Pancreas (tissue), 10 donors: ENCODE measurements at regions not wholly inside any gene's neighbourhood (a gene's known extent, or its start where the extent isn't known, plus 50 kb on each side); places are given as distances from the start of the nearest gene placed in this dataset.

Experiments used
- ATAC-seq, 4 donors: fragments of 200-7000 bp; cut with Tn5 transposase; one replicate each; pipeline versions ENCODE4 v1.8.0 to v1.9.1; 2020; ENCODE audit warnings: mild to moderate bottlenecking in 4 of 4, moderate library complexity in 4 of 4
- DNase-seq, 6 donors: peaks; one replicate each; pipeline ENCODE4 v3.0.0-alpha.2; 2020
- FAIRE-seq: peaks from 2 replicates; lab custom pipeline; 2012; peaks lifted over from hg19 to GRCh38; lab: Jason Lieb, UNC
- H3K27ac ChIP-seq, 4 donors: fragments of 200-600 bp; sonication (generic); 1 replicate in 3 of 4; 2 replicates in 1 of 4; pipeline versions ENCODE4 v1.5.0 to v1.8.0; 2020
- H3K27me3 ChIP-seq, 4 donors: fragments of 200-600 bp; one replicate each; pipeline ENCODE4 v1.8.0; 2021
- H3K36me3 ChIP-seq, 3 donors: fragments of 200-600 bp; sonication (generic) in 1 of 3; one replicate each; pipeline versions ENCODE4 v1.5.0 to v1.8.0; 2020 to 2021
- H3K4me1 ChIP-seq, 3 donors: fragments of 200-600 bp; one replicate each; pipeline ENCODE4 v1.8.0; 2021
- H3K4me3 ChIP-seq, 4 donors: fragments of 200-600 bp; sonication (generic) in 2 of 4; one replicate each; pipeline versions ENCODE4 v1.5.0 to v1.8.0; 2020 to 2021
- H3K9me3 ChIP-seq, 4 donors: fragments of 200-600 bp; one replicate each; pipeline ENCODE4 v1.8.0; 2021
- CTCF ChIP-seq, 4 donors: fragments of 200-600 bp; sonication (generic) in 3 of 4; IDR thresholded peaks; one replicate each; pipeline versions ENCODE4 v1.5.0 to v1.8.0; 2021; ENCODE audit warnings: antibody characterized with exemption in 4 of 4
- whole genome bisulfite sequencing, 2 donors: extraction: QIAGEN DNeasy Blood & Tissue Kit; methylation state at CpG; one replicate each; pipeline ENCODE4 v1.1.7; 2013; 5-methylcytosine and 5-hydroxymethylcytosine counted together
- intact Hi-C, 3 donors: fragments of 100-400 bp; cut with DNase I; formaldehyde crosslinking; loops; one replicate each; pipeline versions ENCODE4 v1.11.1 to v1.14.2; 2022
- donor health status: healthy with polysubstance abuse.
- donor health status: DM: no; HTN: no; CAD: no; lungs with moderate emphysema.
- donor health status: DM: no; HTN: no; CAD: no.
- donor health status: control.
- donor health status: control.
- donor health status: Bipolar disorder and iron deficiency.
- donor health status: DM: yes; HTN: yes; CAD: no.
- donor health status: DM: no; HTN: no; CAD: no.
- donor health status: DM: no; HTN: no; CAD: no.
- donor health status: DM: yes; HTN: yes; CAD: no.

GRCh38 chr17:79244665-79245064 is 170.0 kb downstream of the ENGASE start:
- intact Hi-C loops: no loop called here
- H3K4me3 ChIP-seq: no peak overlapping the region
- FAIRE-seq (no peak), DNase-seq (no peak), ATAC-seq (no peak)
- no peak for TF ChIP-seq CTCF (IDR thresholded peaks at IDR 0.05)
- H3K27ac ChIP-seq: no peak overlapping the region
- H3K27me3 ChIP-seq: no peaks in the 10 kb centered on the region
- H3K9me3 ChIP-seq: no peaks in the 10 kb centered on the region
- H3K36me3 ChIP-seq: no peaks in the 10 kb centered on the region
- no peaks in the 10 kb centered on the region for H3K4me1 ChIP-seq

GRCh38 chr17:79243996-79244395 is 169.4 kb downstream of the ENGASE start:
- H3K4me3 ChIP-seq: no peak overlapping the region
- WGBS, 2 donors: 83 to 86% methylated on average over 8 of the region's 8 CpGs
- no peak for FAIRE-seq
- DNase-seq: peak in 1 of 6 donors; percentile 5
- no peaks in the 10 kb centered on the region for H3K9me3 ChIP-seq
- H3K27me3 ChIP-seq: no peaks in the 10 kb centered on the region
- no peak overlapping the region for H3K27ac ChIP-seq
- H3K4me1 ChIP-seq: no peaks in the 10 kb centered on the region
- H3K36me3 ChIP-seq: no peaks in the 10 kb centered on the region
- intact Hi-C loops: no loop called here
- no peak for TF ChIP-seq CTCF (IDR thresholded peaks at IDR 0.05)
- ATAC-seq: no peak

- Histone ChIP-seq H3K36me3 (no peaks in the 10 kb centered on the region), H3K27ac (no peak overlapping the region), H3K27me3 (no peaks in the 10 kb centered on the region), H3K4me3 (no peak overlapping the region), H3K9me3 (no peaks in the 10 kb centered on the region), H3K4me1 (no peaks in the 10 kb centered on the region)
- FAIRE-seq (no peak), ATAC-seq (no peak), DNase-seq (peak in 1 of 6 donors; percentile 7)
- 88 to 92% methylated on average over 4 of the region's 4 CpGs for WGBS, 2 donors
- TF ChIP-seq CTCF (IDR thresholded peaks at IDR 0.05): no peak
- intact Hi-C loops: no loop called here
Measured at GRCh38 chr17:79243603-79243990, 169.0 kb downstream of the ENGASE start.

GRCh38 chr17:79242873-79243602 is 168.4 kb downstream of the ENGASE start:
- no peak for ATAC-seq
- TF ChIP-seq CTCF (IDR thresholded peaks at IDR 0.05): no peak
- peak in 1 of 6 donors; percentile 13 for DNase-seq
- H3K9me3 ChIP-seq: no peaks in the 10 kb centered on the region
- H3K4me3 ChIP-seq: no peak overlapping the region
- 55 to 65% methylated on average over 10 of the region's 10 CpGs for WGBS, 2 donors
- intact Hi-C loops: no loop called here
- H3K27ac ChIP-seq: no peak overlapping the region
- no peaks in the 10 kb centered on the region for H3K27me3 ChIP-seq
- H3K4me1 ChIP-seq: no peaks in the 10 kb centered on the region
- no peak for FAIRE-seq
- H3K36me3 ChIP-seq: no peaks in the 10 kb centered on the region

- no peak for DNase-seq
- no peak for FAIRE-seq
- Histone ChIP-seq H3K27ac (no peak overlapping the region), H3K4me3 (no peak overlapping the region), H3K4me1 (no peaks in the 10 kb centered on the region), H3K9me3 (no peaks in the 10 kb centered on the region), H3K36me3 (no peaks in the 10 kb centered on the region), H3K27me3 (no peaks in the 10 kb centered on the region)
- intact Hi-C loops: no loop called here
- no peak for ATAC-seq
- 58 to 68% methylated on average over 2 of the region's 2 CpGs for WGBS, 2 donors
- no peak for TF ChIP-seq CTCF (IDR thresholded peaks at IDR 0.05)
Measured at GRCh38 chr17:79242393-79242792, 167.8 kb downstream of the ENGASE start.
